A549 (cell line): ENCODE measurements at regions not wholly inside any gene's neighbourhood (a gene's known extent, or its start where the extent isn't known, plus 50 kb on each side); places are given as distances from the start of the nearest gene placed in this dataset.

Experiments
- CBX8 ChIP-seq: fragments of 200-600 bp; sonication (generic); IDR thresholded peaks from 2 replicates; pipeline ENCODE4 v1.6.1; 2016
- TF ChIP-seq, protein P1 (sequence below): fragments of >200 bp; sonication (Bioruptor Twin); formaldehyde crosslinking; IDR thresholded peaks from 3 replicates; pipeline ENCODE4 v1.5.1; 2016

GRCh38 chr16:26664086-26664485, 402.6 kb upstream of the C16orf82 start:
- TF ChIP-seq, protein P1, sequence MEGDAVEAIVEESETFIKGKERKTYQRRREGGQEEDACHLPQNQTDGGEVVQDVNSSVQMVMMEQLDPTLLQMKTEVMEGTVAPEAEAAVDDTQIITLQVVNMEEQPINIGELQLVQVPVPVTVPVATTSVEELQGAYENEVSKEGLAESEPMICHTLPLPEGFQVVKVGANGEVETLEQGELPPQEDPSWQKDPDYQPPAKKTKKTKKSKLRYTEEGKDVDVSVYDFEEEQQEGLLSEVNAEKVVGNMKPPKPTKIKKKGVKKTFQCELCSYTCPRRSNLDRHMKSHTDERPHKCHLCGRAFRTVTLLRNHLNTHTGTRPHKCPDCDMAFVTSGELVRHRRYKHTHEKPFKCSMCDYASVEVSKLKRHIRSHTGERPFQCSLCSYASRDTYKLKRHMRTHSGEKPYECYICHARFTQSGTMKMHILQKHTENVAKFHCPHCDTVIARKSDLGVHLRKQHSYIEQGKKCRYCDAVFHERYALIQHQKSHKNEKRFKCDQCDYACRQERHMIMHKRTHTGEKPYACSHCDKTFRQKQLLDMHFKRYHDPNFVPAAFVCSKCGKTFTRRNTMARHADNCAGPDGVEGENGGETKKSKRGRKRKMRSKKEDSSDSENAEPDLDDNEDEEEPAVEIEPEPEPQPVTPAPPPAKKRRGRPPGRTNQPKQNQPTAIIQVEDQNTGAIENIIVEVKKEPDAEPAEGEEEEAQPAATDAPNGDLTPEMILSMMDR: no peak
- TF ChIP-seq CBX8: no peak
